Activated CD4-positive, alpha-beta T cell treated with anti-CD3 and anti-CD28 coated beads, Interleukin-2, amount 50 U/mL, for 1 hour (primary cell): ENCODE measurements at regions not wholly inside any gene's neighbourhood (a gene's known extent, or its start where the extent isn't known, plus 50 kb on each side); places are given as distances from the start of the nearest gene placed in this dataset.
"Not testable (repeated sequence)": the region's sequence is repeated elsewhere in the genome, so short reads cannot be mapped to it uniquely, and the experiment has no call there.

Experiments used
- DNase-seq: peaks from one replicate; pipeline ENCODE4 v3.0.0-alpha.2; 2020

DNA sequence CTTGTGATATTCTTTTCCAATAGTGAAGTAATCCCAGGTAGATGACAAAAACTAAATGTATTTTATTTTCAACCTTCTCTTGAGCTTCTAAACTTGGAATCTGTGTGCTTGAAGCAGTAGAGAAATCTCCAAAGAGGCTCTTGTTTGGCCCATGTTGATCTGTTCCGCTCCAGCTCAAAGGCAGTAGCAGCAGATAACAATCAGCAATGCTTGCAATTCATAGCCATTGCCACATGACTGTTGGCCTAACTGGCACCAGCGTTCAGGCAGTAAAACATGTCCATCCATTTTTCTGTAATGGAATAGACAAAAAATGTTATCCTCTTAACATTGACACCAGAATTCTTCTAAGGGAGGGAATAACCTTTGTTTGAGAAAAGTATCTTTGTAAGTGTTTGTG is 270.7 kb upstream of the MSX2 start:
- no peak for DNase-seq

DNA sequence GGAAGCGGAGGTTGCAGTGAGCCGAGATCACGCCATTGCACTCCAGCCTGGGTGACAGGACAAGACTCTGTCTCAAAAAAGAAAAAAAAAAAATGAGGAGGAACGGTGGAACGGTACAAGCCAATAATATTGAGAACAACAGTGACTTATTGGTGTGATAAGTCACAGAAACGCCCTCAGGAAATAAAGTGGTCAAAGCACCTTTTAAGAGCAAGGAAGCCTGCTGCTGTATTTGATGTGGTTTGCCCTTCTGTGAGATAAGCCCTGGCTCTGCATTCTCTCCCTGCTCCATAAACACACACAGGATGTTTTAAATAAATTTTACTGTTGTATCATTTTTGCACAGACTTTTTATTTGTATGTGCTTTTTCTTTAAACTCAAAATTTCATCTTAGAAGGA is 269.9 kb upstream of the MSX2 start:
- DNase-seq, result no peak

DNA sequence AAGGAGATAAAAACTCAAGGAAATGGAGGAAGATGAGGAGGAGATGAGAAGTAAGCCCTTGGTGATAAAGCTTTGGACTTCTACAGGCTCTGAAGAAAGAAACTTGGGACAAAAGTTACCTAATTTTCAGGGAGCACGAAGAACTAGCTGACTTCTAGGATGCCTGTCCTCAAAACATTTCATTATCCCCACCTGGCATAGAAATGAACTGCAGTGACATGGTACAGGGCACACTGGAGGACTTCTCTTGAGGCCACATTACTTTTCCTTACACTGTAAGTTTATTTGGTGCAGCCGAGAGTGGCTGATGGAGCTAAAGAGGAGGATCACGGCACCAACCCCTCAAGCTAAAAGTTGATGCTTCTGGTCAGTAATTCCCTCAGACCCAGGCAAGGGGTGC is 269.5 kb upstream of the MSX2 start:
- DNase-seq, result no peak

DNA sequence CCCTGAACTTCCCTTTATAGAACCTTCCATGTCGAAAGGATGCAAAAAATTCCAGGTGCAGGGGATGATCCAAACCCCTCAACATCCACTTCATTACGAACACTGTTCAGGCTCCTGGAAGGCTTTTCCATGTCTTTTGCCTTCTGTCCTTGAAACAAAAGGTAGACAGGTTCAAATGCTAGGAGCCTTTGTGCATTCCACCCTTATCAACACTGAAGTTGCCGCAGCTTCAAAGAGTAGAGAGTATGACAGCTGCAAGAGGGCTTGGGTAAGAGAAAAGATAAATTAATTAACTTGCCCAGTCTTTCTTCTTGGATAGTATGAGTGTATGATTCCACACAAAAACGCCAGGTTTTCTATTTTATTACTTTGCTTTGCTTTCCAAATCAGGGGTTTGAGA is 269.1 kb upstream of the MSX2 start:
- no peak for DNase-seq

DNA sequence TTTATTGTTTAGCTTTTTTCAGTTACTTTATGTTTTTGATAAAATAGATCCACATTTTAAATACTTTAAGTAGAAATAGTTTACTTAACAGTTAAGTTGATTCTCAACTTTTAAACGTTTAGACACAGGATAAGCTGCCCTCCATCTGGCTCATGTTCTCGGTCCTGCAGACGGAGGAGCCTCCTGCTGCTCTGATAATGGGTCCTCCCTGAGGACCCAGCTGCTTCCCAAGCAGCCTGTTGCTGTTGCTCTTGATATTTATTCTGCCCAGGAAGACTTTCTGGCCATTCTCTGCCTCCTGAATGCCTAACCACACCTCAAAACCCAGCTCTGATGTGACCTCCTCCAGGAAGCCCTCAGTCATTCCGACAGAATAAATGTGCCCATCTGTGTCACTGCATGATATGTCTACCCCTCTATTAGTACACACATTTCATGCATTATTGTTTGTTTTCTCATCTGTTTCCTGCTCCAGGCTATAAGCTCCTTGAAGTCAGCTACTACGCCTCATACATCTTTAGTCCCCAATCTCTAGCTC is 267.2 kb upstream of the MSX2 start:
- no peak for DNase-seq

DNA sequence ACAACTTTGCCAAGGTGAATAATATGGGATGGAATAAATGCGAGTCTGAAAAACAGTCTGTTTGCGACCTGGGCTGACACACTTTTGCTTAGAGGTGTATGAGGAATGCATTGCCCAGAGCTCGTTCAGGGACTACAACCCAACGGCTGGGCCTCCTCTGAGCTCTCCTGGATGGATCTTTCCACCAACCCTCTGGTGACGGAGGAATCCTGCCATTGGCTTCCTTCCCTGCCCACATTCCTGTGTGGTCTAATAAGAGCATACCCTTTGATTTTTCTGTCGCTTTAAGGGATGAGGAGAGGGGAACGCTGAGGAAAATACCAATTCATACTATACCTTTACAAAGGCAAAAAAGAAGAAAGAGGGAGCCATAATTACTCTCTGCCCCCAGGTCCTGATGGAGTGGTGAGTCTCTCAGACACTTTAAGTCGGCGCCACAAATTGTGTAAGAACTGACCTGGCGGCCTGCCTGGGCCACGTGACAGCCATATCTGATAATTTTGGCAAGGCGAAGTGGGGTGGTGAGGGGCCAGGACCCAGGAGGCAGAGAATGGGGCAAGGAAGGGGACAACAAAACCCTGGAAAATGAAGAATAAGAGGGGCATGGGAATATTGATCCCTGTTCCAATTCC is 265.2 kb upstream of the MSX2 start:
- no peak for DNase-seq

DNA sequence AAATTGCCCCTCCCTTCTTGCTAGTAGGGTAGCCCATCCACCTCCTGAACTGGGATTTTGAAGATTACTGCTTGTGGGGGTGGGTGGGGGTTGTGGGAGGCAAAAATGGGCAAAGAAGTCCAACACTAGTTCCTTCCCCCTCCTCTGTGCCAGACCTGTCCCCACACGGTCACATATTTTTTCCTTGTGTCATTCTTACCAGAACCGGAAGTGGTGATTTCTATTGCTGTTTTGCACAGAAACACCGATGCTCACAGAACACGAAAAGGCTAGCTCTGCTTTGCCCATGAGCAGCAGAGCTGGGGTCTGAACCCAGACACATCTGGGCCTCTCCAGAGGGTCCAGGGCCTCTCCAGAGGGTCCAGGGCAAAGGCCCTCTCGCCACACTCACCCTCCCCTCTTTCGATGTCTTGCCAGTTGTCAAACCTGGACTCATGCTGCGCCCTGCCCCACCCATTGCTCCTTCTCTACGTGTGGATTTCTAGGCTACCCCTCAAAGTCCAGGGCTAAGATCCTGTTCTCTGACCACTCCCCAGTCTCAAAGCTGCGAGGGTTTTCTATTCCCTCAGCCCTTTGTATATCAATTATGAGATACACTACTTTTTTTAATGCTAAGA is 264.4 kb upstream of the MSX2 start:
- no peak for DNase-seq

DNA sequence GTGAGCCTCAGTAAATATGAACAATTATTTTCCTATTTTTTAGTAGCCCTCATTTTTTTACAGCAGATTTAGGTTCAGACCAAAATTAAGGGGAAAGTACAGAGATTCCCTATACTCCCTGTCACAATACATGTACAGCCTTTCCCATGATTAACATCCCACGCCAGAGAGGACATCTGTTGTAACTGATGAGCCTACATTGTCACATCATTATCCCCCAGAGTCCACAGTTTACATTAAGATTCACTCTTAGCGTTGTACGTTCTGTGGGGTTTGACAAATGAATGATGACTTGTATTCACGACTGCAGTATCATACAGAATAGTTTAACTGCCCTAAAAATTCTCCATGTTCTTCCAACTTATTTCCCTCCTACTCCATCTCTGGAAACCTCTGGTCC is 262.3 kb upstream of the MSX2 start:
- no peak for DNase-seq

DNA sequence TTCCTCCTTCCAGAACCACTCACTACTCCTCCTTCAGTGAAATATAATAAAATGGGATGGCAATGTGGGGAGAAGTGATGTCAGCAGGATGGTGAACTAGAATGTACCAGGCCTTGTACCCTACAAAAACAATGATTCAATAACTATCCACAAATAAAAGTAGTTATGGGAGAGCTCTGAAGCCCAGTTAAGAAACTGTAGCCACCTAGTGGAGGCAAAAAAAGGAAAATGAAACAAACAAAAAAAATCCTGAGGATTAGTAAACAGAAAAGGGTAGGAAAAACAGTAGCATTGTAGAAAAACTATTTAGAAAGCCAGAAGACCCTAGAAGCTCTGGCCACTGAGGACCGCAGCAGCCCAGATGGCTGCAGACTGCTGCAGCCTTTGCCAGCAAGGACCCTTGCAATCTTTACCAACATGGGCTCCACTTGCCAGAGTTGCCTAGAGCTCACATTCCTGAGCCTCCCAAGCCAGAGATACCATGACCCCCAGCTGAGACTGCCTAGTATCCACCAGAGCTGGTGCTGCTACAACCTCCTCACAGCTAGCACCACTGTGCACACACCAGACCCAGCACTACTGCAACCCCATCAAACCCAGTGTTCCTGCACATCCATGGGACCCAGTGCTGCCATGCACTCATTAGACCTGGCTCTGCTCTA is 259.7 kb upstream of the MSX2 start:
- no peak for DNase-seq

DNA sequence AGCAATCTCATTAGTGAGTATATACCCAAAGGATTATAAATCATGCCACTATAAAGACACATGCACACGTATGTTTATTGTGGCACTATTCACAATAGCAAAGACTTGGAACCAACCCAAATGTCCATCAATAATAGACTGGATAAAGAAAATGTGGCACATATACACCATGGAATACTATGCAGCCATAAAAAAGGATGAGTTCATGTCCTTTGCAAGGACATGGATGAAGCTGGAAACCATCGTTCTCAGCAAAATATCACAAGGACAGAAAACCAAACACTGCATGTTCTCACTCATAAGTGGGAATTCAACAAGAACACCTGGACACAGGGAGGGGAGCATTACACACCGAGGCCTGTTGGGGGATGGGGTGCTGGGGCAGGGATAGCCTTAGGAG is 252.9 kb upstream of the MSX2 start:
- not testable (repeated sequence) for DNase-seq

DNA sequence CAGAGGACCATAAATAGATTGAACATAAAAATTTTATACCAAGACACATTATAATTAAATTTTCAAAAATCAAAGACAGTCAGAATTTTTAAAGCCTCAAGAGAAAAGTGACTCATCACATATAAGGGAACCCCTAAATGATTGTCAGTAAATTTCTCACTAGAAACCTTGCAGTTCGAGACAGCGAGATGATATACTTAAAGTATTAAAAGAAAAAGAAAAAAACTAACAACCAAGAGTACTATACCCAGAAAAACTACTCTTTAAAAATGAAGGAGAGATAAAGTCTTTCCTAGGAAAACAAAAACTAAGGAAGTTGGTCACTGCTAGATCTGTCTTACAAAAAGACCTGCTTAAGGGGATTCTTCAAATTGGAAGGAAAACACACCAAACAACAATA is 251.4 kb upstream of the MSX2 start:
- no peak for DNase-seq

DNA sequence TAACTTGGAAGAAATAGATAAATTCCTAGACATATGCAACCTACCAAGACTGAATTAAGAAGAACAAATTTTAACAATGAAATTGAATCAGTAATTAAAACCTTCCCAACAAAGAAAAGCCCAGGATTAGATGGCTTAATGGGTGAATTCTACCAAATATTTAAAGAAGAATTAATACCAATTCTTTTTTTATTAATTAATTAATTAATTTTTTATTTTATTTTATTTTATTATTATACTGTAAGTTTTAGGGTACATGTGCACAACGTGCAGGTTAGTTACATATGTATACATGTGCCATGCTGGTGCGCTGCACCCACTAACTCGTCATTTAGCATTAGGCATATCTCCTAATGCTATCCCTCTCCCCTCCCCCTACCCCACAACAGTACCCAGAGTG is 248.4 kb upstream of the MSX2 start:
- not testable (repeated sequence) for DNase-seq

DNA sequence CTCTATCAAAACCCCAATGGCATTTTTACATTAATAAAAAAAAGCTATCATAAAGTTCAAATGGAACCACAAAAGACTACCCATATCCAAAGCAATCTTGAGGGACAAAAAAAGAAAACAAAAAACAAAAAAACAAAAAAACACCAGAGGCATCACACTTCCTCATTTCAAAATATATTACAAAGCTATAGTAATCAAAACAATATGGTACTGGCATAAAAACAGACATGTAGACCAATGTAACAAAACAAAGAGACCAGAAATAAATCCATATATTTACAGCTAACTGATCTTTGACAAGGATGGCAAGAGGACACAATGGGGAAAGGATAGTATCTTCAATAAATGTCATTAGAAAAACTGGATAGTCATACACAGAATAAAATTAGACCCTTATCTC is 245.1 kb upstream of the MSX2 start:
- DNase-seq, result no peak

DNA sequence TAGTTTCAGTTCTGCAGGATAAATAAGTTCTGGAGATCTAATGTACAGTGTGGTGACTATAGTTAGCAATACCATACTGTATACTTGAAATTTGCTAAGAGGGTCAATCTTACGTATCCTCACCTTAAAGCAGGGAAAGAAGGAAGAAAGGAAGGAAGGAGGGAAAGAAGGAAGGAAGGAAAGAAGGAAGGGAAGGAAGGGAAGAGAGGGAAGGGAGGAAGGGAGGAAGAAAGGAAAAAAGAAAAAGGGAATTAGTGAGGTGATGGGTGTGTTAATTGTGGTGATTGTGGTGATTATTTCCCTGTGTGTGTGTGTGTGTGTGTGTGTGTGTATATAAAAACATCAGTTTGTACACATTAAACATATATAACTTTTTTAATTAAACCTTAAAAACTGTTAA is 242.6 kb upstream of the MSX2 start:
- no peak for DNase-seq

DNA sequence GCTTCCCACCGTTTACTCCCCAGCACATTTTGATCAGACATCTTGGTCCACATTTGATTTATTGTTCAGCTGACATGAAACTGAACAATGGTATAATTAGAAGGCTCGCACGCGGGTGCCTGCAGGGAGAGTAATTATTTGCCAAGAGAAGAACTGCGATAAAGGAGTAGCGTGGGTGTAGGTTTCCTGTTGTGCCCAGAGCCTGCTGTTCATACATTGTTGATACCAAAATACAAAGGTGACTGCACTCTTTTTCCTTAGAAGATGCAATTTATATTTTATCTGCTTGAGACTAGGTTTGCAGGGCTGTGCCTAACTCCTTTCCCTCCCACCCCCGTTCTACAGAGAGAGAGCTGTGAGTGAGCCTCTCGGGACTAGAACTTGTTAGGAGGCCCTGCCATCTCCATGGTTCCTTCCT is 241.8 kb upstream of the MSX2 start:
- DNase-seq, result no peak

DNA sequence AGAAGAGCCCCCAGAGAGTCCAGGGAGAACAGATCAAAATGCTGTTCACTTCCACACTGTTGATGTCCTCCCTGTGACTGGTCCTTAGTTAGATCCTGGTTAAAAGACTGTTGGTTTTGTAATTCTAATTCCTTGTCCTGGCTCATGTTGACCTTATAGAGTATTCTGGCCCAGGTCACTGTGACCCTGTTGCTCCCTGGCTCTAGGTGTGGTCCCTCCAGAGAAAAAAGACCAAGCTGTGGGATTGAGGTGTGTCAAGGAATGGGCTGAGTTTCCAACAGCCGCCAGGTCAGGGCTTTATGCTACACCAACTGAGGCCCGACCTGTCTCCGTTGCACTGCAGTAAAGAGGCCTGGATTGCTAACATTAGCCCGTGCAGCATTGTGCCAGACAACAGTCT is 241.0 kb upstream of the MSX2 start:
- no peak for DNase-seq

DNA sequence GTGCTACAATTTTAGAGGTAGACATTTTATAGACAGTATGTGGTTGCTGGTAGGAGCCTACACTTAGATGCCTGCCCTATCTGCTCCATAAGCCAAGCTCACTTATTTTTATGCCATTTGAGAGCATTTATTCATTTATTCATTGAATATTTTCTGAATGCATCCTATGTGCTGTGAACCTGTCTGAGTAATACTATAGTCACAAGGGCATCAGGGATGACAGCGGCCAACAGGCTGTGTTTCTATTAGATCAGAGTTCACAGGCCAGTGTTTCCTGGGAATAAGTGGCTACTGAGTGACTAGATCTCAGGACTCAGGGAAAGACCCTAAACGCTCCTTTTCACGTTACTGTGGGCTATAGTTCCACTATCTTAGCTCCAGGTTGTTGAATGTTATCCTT is 235.2 kb upstream of the MSX2 start:
- no peak for DNase-seq

DNA sequence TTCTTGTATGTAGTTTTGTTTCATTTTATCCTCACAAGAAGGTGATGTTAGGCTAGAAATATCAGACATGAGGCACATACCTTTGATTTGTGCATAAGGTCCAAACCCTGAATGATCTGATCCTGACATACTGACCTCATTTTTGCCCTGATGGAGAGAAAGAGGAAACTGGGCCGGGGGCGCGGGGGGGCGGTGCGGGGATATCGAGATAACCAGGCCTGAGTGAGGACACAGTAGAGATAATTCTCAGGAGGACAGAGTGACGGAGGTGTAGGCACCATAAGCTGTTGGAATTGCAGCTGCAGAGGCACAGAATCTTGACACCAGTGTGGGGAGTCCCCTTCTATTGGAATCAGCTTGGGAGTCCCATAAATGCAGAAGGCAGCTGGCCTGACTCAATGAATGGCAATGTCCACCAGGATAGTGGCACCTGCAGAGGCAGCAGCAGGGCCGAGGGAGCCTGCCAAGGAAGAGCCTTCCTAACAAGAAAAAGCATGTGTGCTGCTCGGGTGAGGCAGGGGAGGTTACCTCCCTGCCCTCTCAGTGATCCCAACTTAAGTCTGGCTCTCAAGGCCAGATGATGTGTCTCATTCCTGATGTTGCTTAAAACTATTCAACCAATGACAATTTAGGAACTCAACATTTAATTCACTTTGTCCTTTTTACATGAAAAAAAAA is 234.3 kb upstream of the MSX2 start:
- no peak for DNase-seq

DNA sequence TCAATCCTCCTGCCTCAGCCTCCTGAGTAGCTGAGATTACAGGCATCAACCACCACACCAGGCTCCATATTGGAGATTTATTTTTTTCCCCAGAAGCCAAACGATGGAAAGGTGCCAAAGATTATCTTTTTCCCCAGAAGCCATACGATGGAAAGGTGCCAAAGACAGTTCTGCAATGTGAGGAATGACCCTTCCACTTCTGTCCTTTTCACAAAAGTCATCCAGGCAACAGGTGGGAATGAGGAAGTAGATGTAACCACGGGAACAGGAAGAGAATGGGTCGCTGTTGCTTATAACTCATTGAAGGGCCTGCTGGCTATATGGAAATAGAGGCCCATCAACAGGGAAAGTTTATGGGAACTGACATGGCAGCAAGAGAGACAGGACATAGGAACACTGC is 233.7 kb upstream of the MSX2 start:
- no peak for DNase-seq

DNA sequence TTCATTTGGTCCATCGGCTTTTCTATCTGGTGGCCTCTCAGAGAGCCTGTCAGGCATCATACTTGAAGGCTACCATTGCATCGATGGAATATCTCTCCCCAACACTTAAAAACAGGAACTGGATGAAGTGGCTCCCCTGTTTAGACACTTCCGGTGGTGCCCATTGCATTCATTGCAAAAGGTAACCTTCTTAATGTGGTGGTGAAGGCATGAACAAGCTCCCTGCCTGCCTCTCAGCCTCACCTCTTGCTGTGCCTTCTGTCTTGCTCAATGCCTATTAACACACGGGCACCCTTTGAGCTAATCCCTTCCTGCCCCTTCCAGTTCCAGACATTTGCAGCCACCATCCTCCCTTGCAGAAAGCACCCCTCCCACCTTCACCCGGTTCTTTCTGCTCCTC is 233.1 kb upstream of the MSX2 start:
- no peak for DNase-seq

DNA sequence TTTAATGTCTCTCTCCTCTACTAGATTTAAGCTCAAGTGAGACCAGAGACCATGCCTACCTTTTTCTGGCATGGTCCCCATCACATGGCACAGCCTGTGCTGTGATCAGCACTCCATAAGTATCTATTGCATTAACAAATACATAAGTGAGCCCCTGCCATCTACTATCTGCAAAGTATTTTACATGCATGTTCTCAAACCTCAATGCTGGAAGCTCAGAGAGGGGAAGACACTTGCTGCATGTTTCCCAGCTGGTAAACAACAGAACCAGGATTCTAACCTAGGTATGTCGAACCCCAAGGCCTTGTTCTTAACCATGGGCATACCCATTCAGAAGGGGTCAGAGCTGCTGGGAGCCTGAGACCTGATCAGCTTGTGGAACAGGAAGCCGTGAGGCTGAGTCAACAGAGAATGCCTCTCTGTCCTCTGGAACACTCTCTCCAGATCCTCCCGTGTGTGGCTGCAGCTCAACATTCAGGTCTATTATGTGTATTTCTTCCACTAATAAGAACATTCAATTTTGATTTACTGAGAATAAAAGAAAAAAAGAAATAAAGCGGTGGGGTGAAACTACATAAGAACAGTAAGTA is 232.5 kb upstream of the MSX2 start:
- DNase-seq, result no peak

DNA sequence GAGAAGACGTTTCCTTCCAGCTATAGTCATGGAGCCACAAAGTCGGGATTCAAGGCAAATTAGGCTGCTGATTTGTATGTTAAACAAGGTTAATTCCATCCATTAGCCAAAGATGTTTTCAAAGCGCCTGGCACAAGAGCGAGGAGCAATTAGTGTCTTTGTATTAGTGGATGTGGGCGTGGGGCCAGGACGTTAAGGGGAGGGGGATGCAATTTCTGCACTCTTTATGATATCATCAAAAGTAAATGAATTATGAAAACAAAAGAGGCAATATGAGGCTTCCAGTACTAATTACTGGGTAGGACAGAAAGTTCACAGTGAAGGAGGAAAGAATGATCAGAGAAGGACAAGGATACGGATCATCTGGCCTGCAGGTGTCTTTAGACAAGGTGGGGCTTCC is 230.9 kb upstream of the MSX2 start:
- no peak for DNase-seq

DNA sequence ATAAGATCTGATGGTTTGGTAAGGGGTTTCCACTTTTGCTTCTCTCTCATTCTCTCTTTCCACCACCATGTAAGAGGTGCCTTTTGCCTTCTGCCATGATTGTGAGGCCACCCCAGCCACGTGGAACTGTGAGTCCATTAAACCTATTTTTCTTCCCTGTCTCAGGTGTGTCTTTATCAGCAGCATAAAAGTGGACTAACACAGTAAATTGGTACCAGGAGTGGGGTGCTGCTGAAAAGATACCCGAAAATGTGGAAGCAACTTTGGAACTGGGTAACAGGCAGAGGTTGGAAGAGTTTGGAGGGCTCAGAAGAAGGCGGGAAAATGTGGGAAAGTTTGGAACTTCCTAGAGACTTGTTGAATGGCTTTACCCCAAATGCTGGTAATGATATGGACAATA is 226.4 kb upstream of the MSX2 start:
- not testable (repeated sequence) for DNase-seq

DNA sequence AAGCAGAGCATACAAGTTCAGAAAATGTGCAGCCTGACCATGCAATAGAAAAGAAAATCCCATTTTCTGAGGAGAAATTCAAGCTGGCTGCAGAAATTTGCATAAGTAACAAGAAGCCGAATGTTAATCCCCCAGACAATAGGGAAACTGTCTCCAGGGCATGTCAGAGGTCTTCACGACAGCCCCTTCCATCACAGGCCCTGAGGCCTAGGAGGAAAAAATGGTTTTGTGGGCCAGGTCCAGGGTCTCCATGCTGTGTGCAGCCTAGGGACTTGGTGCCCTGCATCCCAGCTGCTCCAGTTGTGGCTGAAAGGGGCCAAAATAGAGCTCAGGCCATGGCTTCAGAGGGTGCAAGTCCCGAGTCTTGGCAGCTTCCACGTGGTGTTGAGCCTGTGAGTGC is 225.8 kb upstream of the MSX2 start:
- DNase-seq, result not testable (repeated sequence)
